ENCODE measurements at regions not wholly inside any gene's neighbourhood (a gene's known extent, or its start where the extent isn't known, plus 50 kb on each side); places are given as distances from the start of the nearest gene placed in this dataset.

GRCh38 chr1:234774971-234775370 is 165.0 kb upstream of the IRF2BP2 start:
- CTCF ChIA-PET (ENCODE audit: unreplicated experiment): no interaction called here
- no peak for DNase-seq (ENCODE audit: low spot score)
- Histone ChIP-seq H4K20me1 (ENCODE audit: insufficient read depth, low read length) (no peaks in the 10 kb centered on the region), H3K9me3 (ENCODE audit: low read length) (no peaks in the 10 kb centered on the region), H3K4me3 (ENCODE audit: low read depth, low read length, poor library complexity, severe bottlenecking) (no peak overlapping the region), H3K36me3 (ENCODE audit: insufficient read depth, low read length) (no peaks in the 10 kb centered on the region), H3K9me2 (ENCODE audit: insufficient read depth, low read length) (no peaks in the 10 kb centered on the region), H3K4me1 (ENCODE audit: insufficient read depth, low read length, poor library complexity, severe bottlenecking) (peaks cover 25% of the 10 kb centered on the region), H3K27ac (ENCODE audit: low read depth, low read length, poor library complexity, severe bottlenecking) (no peak overlapping the region), H3K79me2 (ENCODE audit: insufficient read depth, low read depth, low read length) (no peaks in the 10 kb centered on the region), H2AFZ (ENCODE audit: low read length) (no peak overlapping the region), H3K4me2 (ENCODE audit: low read length) (no peak overlapping the region)
- BruUV-seq (replicated peaks): no TSS peak
- TF ChIP-seq CTCF (conservative IDR thresholded peaks at IDR 0.05; ENCODE audit: low read length) (no peak), EZH2phosphoT487 (IDR thresholded peaks at IDR 0.05; ENCODE audit: borderline replicate concordance, low read depth, low read length) (no peak)
- POLR2A ChIA-PET: interaction anchor here (0.6 kb wide), 1 partner anchor 9 kb away, joined by 3 read pairs; no protein-coding TSS in a partner anchor
- intact Hi-C loops (cut with micrococcal nuclease; ENCODE audit: unreplicated experiment): loop anchor here (5.0 kb wide), 2 partner anchors 278 to 307 kb away; no protein-coding TSS in a partner anchor

- H3K4me2 ChIP-seq (ENCODE audit: low read length): no peak overlapping the region
- H3K9me3 ChIP-seq (ENCODE audit: low read length): no peaks in the 10 kb centered on the region
- ChIA-PET CTCF (ENCODE audit: unreplicated experiment) (no interaction called here), POLR2A (interaction anchor here (0.5 to 1.7 kb wide), 7 partner anchors 8 to 467 kb away, joined by 3 to 8 read pairs (median 4); no protein-coding TSS in a partner anchor)
- no peaks in the 10 kb centered on the region for H3K79me2 ChIP-seq (ENCODE audit: insufficient read depth, low read depth, low read length)
- DNase-seq (ENCODE audit: low spot score): no peak
- TF ChIP-seq CTCF (conservative IDR thresholded peaks at IDR 0.05; ENCODE audit: low read length): no peak
- no peak for TF ChIP-seq EZH2phosphoT487 (IDR thresholded peaks at IDR 0.05; ENCODE audit: borderline replicate concordance, low read depth, low read length)
- H3K4me1 ChIP-seq (ENCODE audit: insufficient read depth, low read length, poor library complexity, severe bottlenecking): peaks cover 25% of the 10 kb centered on the region
- no peak overlapping the region for H2AFZ ChIP-seq (ENCODE audit: low read length)
- intact Hi-C loops (cut with micrococcal nuclease; ENCODE audit: unreplicated experiment): loop anchor here (2.0 to 5.0 kb wide), 6 partner anchors 49 to 308 kb away; partner anchors contain the start of gene IRF2BP2
- BruUV-seq (replicated peaks): no TSS peak
- H3K36me3 ChIP-seq (ENCODE audit: insufficient read depth, low read length): no peaks in the 10 kb centered on the region
- H3K27ac ChIP-seq (ENCODE audit: low read depth, low read length, poor library complexity, severe bottlenecking): no peak overlapping the region
- H4K20me1 ChIP-seq (ENCODE audit: insufficient read depth, low read length): no peaks in the 10 kb centered on the region
- no peaks in the 10 kb centered on the region for H3K9me2 ChIP-seq (ENCODE audit: insufficient read depth, low read length)
- H3K4me3 ChIP-seq (ENCODE audit: low read depth, low read length, poor library complexity, severe bottlenecking): no peak overlapping the region
These were observed 164.1 kb upstream of the IRF2BP2 start for GRCh38 chr1:234773936-234774677.

All from OCI-LY7 (cell line).